ENCODE measurements at regions not wholly inside any gene's neighbourhood (a gene's known extent, or its start where the extent isn't known, plus 50 kb on each side); places are given as distances from the start of the nearest gene placed in this dataset.

- H3K36me3 ChIP-seq (ENCODE audit: control insufficient read depth, insufficient read depth, low read length) = no peaks in the 10 kb centered on the region
- H3K27me3 ChIP-seq (ENCODE audit: control insufficient read depth, insufficient read depth, low read length) = no peaks in the 10 kb centered on the region
- CTCF ChIA-PET = interaction anchor here (2.1 kb wide), 1 partner anchor 1638 kb away, joined by 9 read pairs; no protein-coding TSS in a partner anchor
- H3K4me3 ChIP-seq (ENCODE audit: low read depth, low read length) = no peak overlapping the region
- POLR2A ChIA-PET = no interaction called here
- TF ChIP-seq CTCF (IDR thresholded peaks at IDR 0.05; ENCODE audit: insufficient read depth, low read depth, low read length) = no peak
- DNase-seq (ENCODE audit: low read depth) = no peak
Measured at GRCh38 chr11:29336727-29337575, 679.9 kb downstream of the KCNA4 start.

GRCh38 chr11:29334776-29335130, 682.1 kb downstream of the KCNA4 start:
- POLR2A ChIA-PET = interaction anchor here (0.6 kb wide), 1 partner anchor 1227 kb away, joined by 3 read pairs; the partner anchor contains the start of genes KIF18A and METTL15

GRCh38 chr11:29333993-29334775, 682.6 kb downstream of the KCNA4 start:
- no peak for DNase-seq (ENCODE audit: low read depth)
- ChIA-PET POLR2A (interaction anchor here (0.6 kb wide), 1 partner anchor 1226 kb away, joined by 3 read pairs; the partner anchor contains the start of genes KIF18A and METTL15), CTCF (interaction anchor here (0.6 to 1.7 kb wide), 13 partner anchors 9 to 1838 kb away, joined by 3 to 10 read pairs (median 3); no protein-coding TSS in a partner anchor)
- no peaks in the 10 kb centered on the region for H3K36me3 ChIP-seq (ENCODE audit: control insufficient read depth, insufficient read depth, low read length)
- H3K27me3 ChIP-seq (ENCODE audit: control insufficient read depth, insufficient read depth, low read length) = no peaks in the 10 kb centered on the region
- TF ChIP-seq CTCF (IDR thresholded peaks at IDR 0.05; ENCODE audit: insufficient read depth, low read depth, low read length) = peak; percentile 44
- no peak overlapping the region for H3K4me3 ChIP-seq (ENCODE audit: low read depth, low read length)

More at GRCh38 chr11:29334776-29335130, 682.1 kb downstream of the KCNA4 start:
- no peak for DNase-seq (ENCODE audit: low read depth)
- TF ChIP-seq CTCF (IDR thresholded peaks at IDR 0.05; ENCODE audit: insufficient read depth, low read depth, low read length) = no peak
- CTCF ChIA-PET = interaction anchor here (0.6 to 2.1 kb wide), 13 partner anchors 8 to 1839 kb away, joined by 3 to 10 read pairs (median 3); no protein-coding TSS in a partner anchor
- Histone ChIP-seq H3K27me3 (ENCODE audit: control insufficient read depth, insufficient read depth, low read length) (no peaks in the 10 kb centered on the region), H3K36me3 (ENCODE audit: control insufficient read depth, insufficient read depth, low read length) (no peaks in the 10 kb centered on the region), H3K4me3 (ENCODE audit: low read depth, low read length) (no peak overlapping the region)

GRCh38 chr11:29331451-29332010, 685.3 kb downstream of the KCNA4 start:
- ChIA-PET POLR2A (no interaction called here), CTCF (no interaction called here)
- Histone ChIP-seq H3K27me3 (ENCODE audit: control insufficient read depth, insufficient read depth, low read length) (no peaks in the 10 kb centered on the region), H3K4me3 (ENCODE audit: low read depth, low read length) (no peak overlapping the region), H3K36me3 (ENCODE audit: control insufficient read depth, insufficient read depth, low read length) (no peaks in the 10 kb centered on the region)
- no peak for TF ChIP-seq CTCF (IDR thresholded peaks at IDR 0.05; ENCODE audit: insufficient read depth, low read depth, low read length)
- DNase-seq (ENCODE audit: low read depth) = no peak
